Chondrocyte (in vitro differentiated cells): ENCODE measurements at regions not wholly inside any gene's neighbourhood (a gene's known extent, or its start where the extent isn't known, plus 50 kb on each side); places are given as distances from the start of the nearest gene placed in this dataset.

Experiments
- DNase-seq: peaks from one replicate; pipeline ENCODE4 v3.0.0; 2021; ENCODE audit warnings: mixed read lengths, low spot score
- H3K27ac Mint-ChIP-seq: one replicate; pipeline ENCODE4 v1.8.0; 2021; ENCODE audit warnings: mild to moderate bottlenecking, moderate library complexity, mixed read lengths; ENCODE audit not compliant: unreplicated experiment
- H3K27me3 Mint-ChIP-seq: 2 replicates; pipeline ENCODE4 v1.8.0; 2021; ENCODE audit warnings: low read depth, mixed read lengths
- H3K36me3 Mint-ChIP-seq: 2 replicates; pipeline ENCODE4 v1.8.0; 2021; ENCODE audit warnings: low read depth, mixed read lengths
- H3K4me1 Mint-ChIP-seq: 2 replicates; pipeline ENCODE4 v1.8.0; 2021; ENCODE audit warnings: low read depth, mild to moderate bottlenecking, mixed read lengths
- H3K4me3 Mint-ChIP-seq: one replicate; pipeline ENCODE4 v1.8.0; 2021; ENCODE audit warnings: mild to moderate bottlenecking, moderate library complexity, mixed read lengths; ENCODE audit not compliant: unreplicated experiment
- H3K9me3 Mint-ChIP-seq: 2 replicates; pipeline ENCODE4 v1.8.0; 2021; ENCODE audit warnings: low read depth, mixed read lengths
- CTCF ChIP-seq: fragments of 200-600 bp; sonication (generic); IDR thresholded peaks from 2 replicates; pipeline ENCODE4 v1.5.0; 2021; ENCODE audit warnings: antibody characterized with exemption, mild to moderate bottlenecking, moderate library complexity

DNA sequence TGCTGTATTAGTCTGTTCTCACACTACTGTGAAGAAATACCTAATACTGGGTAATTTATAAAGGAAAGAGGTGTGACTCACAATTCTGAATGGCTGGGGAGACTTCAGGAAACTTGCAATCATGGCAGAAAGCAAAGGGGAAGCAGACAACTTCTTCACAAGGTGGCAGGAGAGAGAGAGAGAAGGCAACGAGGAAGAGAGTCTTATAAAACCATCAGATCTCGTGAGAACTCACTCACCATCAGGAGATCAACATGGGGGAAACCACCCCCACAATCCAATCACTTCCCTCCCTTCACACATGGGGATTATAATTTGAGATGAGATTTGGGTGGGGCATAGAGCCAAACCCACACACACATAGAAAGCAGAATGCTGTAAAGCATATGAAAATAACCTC lies 896.2 kb downstream of the CDH11 start:
- Mint-ChIP-seq H3K36me3 (peaks cover 1% of the 10 kb centered on the region), H3K27ac (no peak overlapping the region), H3K4me1 (no peaks in the 10 kb centered on the region), H3K9me3 (peaks cover 21% of the 10 kb centered on the region), H3K27me3 (peaks cover 6% of the 10 kb centered on the region), H3K4me3 (no peak overlapping the region)
- no peak for TF ChIP-seq CTCF
- no peak for DNase-seq

GRCh38 chr16:64225036-64225435 lies 896.8 kb downstream of the CDH11 start:
- H3K4me3 Mint-ChIP-seq: no peak overlapping the region
- no peaks in the 10 kb centered on the region for H3K4me1 Mint-ChIP-seq
- H3K27me3 Mint-ChIP-seq: peaks cover 6% of the 10 kb centered on the region
- no peaks in the 10 kb centered on the region for H3K36me3 Mint-ChIP-seq
- peaks cover 16% of the 10 kb centered on the region for H3K9me3 Mint-ChIP-seq
- DNase-seq: no peak
- no peak overlapping the region for H3K27ac Mint-ChIP-seq
- no peak for TF ChIP-seq CTCF

DNA sequence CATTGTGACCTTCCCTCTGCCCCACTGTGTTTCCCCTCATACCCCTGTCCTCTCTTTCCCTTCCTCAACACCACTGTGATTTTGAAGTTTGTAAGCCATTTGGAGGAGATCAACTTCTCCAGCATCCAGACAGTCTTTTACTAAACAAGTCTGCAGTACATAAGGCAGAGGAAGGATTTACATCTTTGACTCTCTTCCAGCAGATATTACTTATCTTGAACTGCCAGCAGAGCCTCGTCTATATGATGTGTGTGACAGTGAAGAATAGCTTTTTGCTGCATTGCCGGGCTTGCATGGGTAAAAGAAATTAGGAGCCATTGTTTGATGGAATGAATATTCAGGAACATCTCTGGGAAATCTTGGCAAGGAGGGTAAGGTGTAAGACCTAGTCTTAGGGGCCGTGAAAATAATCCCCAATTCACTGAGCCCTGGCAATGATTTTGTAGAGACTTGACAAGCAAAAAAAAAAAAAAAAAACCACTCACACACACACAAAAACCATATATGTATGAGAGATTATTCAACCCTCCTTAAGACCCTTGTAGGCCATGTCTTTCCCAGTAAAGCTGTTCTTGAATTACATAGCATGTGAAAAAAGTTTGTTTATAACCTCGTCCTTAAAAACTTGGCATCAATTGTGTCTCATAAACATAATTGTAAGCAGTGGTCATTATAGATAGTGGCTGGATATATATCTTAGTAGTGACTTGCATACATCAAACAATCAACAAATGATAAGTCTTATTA lies 903.9 kb downstream of the CDH11 start:
- Mint-ChIP-seq H3K4me1 (no peaks in the 10 kb centered on the region), H3K36me3 (no peaks in the 10 kb centered on the region), H3K27ac (no peak overlapping the region), H3K9me3 (no peaks in the 10 kb centered on the region), H3K4me3 (no peak overlapping the region), H3K27me3 (peaks cover 5% of the 10 kb centered on the region)
- DNase-seq: no peak
- TF ChIP-seq CTCF: no peak

- Mint-ChIP-seq H3K4me3 (no peak overlapping the region), H3K27ac (no peak overlapping the region), H3K9me3 (no peaks in the 10 kb centered on the region), H3K27me3 (peaks cover 2% of the 10 kb centered on the region), H3K4me1 (no peaks in the 10 kb centered on the region), H3K36me3 (no peaks in the 10 kb centered on the region)
- no peak for TF ChIP-seq CTCF
- DNase-seq: no peak
These were observed 906.1 kb downstream of the CDH11 start for GRCh38 chr16:64215730-64216129.

GRCh38 chr16:64211331-64211730 lies 910.5 kb downstream of the CDH11 start:
- Mint-ChIP-seq H3K4me1 (no peaks in the 10 kb centered on the region), H3K27ac (no peak overlapping the region), H3K27me3 (no peaks in the 10 kb centered on the region), H3K9me3 (no peaks in the 10 kb centered on the region), H3K4me3 (no peak overlapping the region), H3K36me3 (no peaks in the 10 kb centered on the region)
- DNase-seq: no peak
- TF ChIP-seq CTCF: no peak
